Suprapubic skin (tissue), 4 donors: ENCODE measurements at regions not wholly inside any gene's neighbourhood (a gene's known extent, or its start where the extent isn't known, plus 50 kb on each side); places are given as distances from the start of the nearest gene placed in this dataset.

Experiments used
- CTCF ChIP-seq, 2 donors: fragments of 200-600 bp in 1 of 2; fragments of 450-650 bp in 1 of 2; sonication (generic) in 1 of 2; IDR thresholded peaks; one replicate each; pipeline ENCODE4 v1.5.1; 2016 to 2019; ENCODE audit warnings: antibody characterized with exemption in 2 of 2, mild to moderate bottlenecking in 1 of 2, moderate library complexity in 1 of 2
- EP300 ChIP-seq: sonication (generic); formaldehyde crosslinking; IDR thresholded peaks from one replicate; pipeline ENCODE4 v1.6.1; 2017; ENCODE audit warnings: antibody characterized with exemption
- POLR2A ChIP-seq, 2 donors: fragments of 450-650 bp; IDR thresholded peaks; one replicate each; pipeline ENCODE4 v1.6.1; 2017; ENCODE audit warnings: antibody characterized with exemption in 2 of 2, mild to moderate bottlenecking in 2 of 2, moderate library complexity in 2 of 2
- POLR2AphosphoS5 ChIP-seq, 3 donors: sonication (generic); formaldehyde crosslinking; IDR thresholded peaks; one replicate each; pipeline ENCODE4 v1.6.1; 2017; ENCODE audit warnings: antibody characterized with exemption in 3 of 3

GRCh38 chr15:38853608-38854007 lies 289.0 kb upstream of the RASGRP1 start:
- TF ChIP-seq CTCF (IDR thresholded peaks at IDR 0.05) (no peak), POLR2A (IDR thresholded peaks at IDR 0.05) (no peak), POLR2AphosphoS5 (IDR thresholded peaks at IDR 0.05) (no peak), EP300 (no peak)
